Cardiac fibroblast (primary cell): ENCODE measurements at regions not wholly inside any gene's neighbourhood (a gene's known extent, or its start where the extent isn't known, plus 50 kb on each side); places are given as distances from the start of the nearest gene placed in this dataset.
A peak's percentile ranks its signal among the peaks of the same experiment; 100 is the strongest.

Source experiments
- DNase-seq, 2 donors: peaks; one replicate each; pipeline versions ENCODE4 v3.0.0 to v3.0.0-alpha.2; 2010; ENCODE audit warnings: low read depth in 2 of 2
- H3K4me3 ChIP-seq, 2 donors: replicated peaks in 1 of 2; 1 replicate in 1 of 2; 2 replicates in 1 of 2; pipeline ENCODE4 v1.5.1; 2011; ENCODE audit warnings: low read depth in 2 of 2, low read length in 2 of 2, mild to moderate bottlenecking in 2 of 2, moderate library complexity in 1 of 2
- TF ChIP-seq, protein P1 (sequence below): IDR thresholded peaks from one replicate; pipeline ENCODE4 v1.5.1; 2011; ENCODE audit warnings: low read depth, mild to moderate bottlenecking, low read length, inconsistent platforms

DNA sequence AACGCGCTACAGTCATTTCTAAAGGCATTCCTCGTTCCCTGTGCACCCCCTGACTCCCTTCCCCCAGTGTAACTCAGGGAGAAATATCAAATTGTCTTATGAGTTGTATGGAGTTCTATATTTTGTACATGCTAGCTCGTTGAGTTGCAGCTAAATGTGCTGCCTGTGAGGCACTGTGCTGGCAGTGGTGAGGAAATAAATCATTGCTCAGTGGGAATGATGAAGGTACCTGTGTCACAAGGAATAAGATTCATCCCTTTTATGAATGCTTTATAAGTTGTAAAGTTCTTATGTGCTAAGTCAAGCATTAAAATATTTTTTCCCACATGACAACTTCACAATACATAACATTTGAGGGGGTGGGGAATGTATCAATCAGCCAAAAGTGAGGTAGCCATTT, 939.6 kb upstream of the CRIM1 start:
- no peak overlapping the region for H3K4me3 ChIP-seq
- no peak for DNase-seq
- TF ChIP-seq, protein P1, sequence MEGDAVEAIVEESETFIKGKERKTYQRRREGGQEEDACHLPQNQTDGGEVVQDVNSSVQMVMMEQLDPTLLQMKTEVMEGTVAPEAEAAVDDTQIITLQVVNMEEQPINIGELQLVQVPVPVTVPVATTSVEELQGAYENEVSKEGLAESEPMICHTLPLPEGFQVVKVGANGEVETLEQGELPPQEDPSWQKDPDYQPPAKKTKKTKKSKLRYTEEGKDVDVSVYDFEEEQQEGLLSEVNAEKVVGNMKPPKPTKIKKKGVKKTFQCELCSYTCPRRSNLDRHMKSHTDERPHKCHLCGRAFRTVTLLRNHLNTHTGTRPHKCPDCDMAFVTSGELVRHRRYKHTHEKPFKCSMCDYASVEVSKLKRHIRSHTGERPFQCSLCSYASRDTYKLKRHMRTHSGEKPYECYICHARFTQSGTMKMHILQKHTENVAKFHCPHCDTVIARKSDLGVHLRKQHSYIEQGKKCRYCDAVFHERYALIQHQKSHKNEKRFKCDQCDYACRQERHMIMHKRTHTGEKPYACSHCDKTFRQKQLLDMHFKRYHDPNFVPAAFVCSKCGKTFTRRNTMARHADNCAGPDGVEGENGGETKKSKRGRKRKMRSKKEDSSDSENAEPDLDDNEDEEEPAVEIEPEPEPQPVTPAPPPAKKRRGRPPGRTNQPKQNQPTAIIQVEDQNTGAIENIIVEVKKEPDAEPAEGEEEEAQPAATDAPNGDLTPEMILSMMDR, result no peak

DNA sequence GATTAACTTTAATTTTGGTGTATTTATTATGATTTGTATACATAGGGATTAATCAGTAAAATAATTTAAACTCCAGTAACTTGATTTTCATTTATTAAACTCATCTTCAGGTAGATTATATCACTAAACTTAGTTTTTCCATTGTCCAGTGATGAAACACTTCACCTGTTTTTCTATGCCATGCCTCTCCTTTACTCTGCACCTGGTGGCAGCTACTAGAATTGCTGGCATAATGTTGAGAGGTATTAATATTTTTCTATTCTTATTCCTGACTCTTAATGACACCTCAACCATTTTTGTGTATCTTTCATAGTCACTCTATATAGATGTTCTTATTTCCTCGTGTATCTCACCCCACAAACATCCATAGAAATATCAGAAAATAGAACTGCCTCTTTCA, 940.3 kb upstream of the CRIM1 start:
- H3K4me3 ChIP-seq, result no peak overlapping the region
- TF ChIP-seq, protein P1, result no peak
- DNase-seq, result no peak

DNA sequence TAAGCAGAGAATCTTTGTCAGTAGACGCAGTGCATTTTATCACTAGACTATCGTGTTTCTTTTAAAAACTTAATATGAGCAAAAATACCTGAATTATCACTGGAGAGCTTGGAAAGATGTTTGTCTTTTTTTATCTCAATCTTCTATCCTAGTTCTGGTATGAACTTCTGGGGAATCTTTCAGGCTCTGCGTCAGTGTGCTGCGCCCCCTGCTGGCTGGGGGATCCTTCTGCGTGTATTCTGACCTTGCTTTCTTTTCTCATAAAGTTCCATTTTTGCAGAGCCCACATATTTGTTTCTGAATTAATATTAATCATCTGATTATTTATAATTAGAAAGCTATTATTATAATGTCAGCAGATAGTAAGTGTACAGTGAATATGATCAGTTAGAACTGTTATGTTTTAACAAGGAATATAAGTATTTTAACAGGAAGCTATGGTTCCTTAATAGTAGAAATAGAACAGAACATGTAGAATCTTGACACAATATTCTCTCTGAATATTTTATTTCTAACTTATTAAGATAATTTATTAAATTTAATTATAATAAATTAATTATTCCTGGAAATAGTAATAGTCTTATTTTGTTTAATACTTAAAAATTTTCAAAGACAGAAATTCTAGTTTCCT, 945.0 kb upstream of the CRIM1 start:
- TF ChIP-seq, protein P1, result peak; percentile 83
- H3K4me3 ChIP-seq, result no peak overlapping the region
- peak; percentile 50 to 60 for DNase-seq

DNA sequence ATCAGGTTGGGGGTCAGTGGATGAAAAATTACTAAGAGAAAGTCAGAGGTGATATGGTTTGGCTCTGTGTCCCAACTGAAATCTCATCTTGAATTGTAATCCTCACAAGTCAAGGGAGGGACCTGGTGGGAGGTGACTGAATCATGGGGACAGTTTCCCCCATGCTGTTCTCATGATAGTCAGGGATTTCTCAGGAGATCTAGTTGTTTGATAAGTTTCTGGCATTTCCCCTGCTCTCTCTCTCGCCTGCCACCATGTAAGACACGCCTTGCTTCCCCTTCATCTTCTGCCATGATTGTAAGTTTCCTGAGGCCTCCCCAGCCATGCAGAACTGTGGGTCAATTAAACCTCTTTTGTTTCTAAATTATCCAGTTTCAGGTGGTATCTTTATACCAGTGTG, 945.8 kb upstream of the CRIM1 start:
- no peak overlapping the region for H3K4me3 ChIP-seq
- TF ChIP-seq, protein P1, result no peak
- DNase-seq, result no peak

DNA sequence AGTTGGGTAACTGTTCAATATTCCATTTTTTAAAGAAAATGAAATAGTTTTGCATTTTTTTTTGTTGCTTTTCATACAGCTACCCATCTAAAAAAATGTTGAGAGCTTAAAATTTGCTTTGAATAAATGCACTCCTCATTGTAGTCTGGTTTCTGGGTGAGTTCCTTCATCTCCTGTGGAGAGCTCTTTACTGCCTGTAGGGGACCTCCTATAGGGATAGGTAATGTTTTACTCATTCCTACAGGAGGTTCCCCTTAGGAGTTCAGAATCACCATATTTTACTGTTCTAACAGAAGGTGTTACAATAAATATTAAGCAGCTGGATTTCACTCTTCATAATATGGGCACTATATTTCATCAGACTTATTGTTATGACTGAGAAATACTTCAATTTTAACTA, 947.3 kb upstream of the CRIM1 start:
- DNase-seq, result no peak
- no peak overlapping the region for H3K4me3 ChIP-seq
- TF ChIP-seq, protein P1, result no peak

DNA sequence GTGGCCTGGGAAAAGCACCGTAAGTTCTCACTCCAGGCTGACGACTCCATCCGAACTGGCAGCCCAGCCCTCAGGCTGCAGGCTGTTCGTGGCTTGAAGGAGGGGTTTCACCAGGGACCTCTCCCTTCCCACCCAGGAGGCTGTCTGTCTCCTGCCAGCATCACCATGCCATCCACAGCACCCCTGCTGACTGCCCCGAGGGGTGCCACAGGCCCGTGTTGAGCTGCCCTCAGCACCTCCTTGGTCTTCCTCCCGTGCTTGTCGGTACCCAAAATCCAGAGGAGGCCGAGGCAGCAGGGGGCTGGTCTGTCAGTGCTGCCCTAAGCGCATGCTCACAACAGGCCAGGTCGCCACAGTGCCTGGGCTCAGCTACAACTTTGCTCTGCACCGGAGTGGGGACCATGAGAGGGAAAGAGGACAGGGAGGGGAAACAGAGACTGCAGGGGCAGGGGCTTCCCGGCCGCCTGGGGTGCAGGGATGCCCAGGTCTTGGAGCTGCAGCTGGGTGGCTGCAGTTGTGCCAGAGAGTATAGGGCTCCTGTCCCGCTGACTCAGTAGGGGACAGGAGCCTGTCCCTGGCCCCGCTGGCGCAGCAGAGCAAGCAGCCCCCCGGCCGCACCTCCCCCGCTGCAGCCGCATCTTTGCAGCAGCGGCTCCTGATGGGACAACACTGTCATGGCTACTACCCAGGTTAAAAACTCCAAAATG, 963.7 kb upstream of the CRIM1 start:
- H3K4me3 ChIP-seq, result no peak overlapping the region
- TF ChIP-seq, protein P1, result no peak
- no peak for DNase-seq
